ENCODE measurements at regions not wholly inside any gene's neighbourhood (a gene's known extent, or its start where the extent isn't known, plus 50 kb on each side); places are given as distances from the start of the nearest gene placed in this dataset.

DNA sequence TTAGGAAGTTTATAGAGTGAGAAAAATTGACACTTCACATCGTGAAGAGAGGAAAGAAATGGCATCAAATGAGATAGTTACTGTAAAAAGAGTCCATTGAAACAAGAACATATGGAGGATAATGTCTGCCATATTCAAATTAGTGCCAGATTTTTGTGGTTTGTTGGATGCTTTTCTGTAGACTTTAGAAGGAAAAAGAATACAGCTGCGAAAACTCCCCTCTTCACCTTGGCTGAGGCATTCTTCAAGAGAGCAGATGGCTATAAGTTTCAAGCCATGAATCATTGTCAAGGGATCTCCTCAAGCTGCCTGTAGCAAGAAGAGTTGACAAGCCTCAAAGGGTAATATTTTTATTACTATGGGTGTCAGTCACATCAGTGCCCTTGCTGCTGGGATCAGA is 507.4 kb upstream of the RAG2 start:
- intact Hi-C loops (cut with micrococcal nuclease) = no loop called here
- Histone ChIP-seq H4K20me1 (ENCODE audit: insufficient read depth, low read length) (no peaks in the 10 kb centered on the region), H3K4me2 (replicated peaks; ENCODE audit: extremely low read depth, low read length, poor library complexity, severe bottlenecking) (no peak overlapping the region), H3K27ac (ENCODE audit: low read depth in 1 of 2, low read length in 2 of 2) (no peak overlapping the region), H3K27me3 (ENCODE audit: control insufficient read depth in 2 of 2, insufficient read depth in 2 of 2, low read length in 2 of 2) (no peaks in the 10 kb centered on the region), H3K79me2 (ENCODE audit: insufficient read depth, low read length) (no peaks in the 10 kb centered on the region), H3K9me3 (replicated peaks in 1 of 2; ENCODE audit: control insufficient read depth in 1 of 2, insufficient read depth in 1 of 2, low read length in 2 of 2) (no peaks in the 10 kb centered on the region), H2AFZ (ENCODE audit: insufficient read depth, low read depth, low read length, poor library complexity, severe bottlenecking) (no peak overlapping the region), H3K4me3 (replicated peaks in 1 of 3; ENCODE audit: low read depth in 2 of 3, low read length in 3 of 3) (no peak overlapping the region), H3K4me1 (ENCODE audit: control insufficient read depth in 1 of 2, insufficient read depth in 2 of 2, low read length in 2 of 2) (no peaks in the 10 kb centered on the region), H3K36me3 (replicated peaks in 1 of 2; ENCODE audit: control insufficient read depth in 1 of 2, insufficient read depth in 2 of 2, low read length in 2 of 2) (no peaks in the 10 kb centered on the region), H3K9ac (ENCODE audit: insufficient read depth, low read length, poor library complexity, severe bottlenecking) (no peak overlapping the region)
- Mint-ChIP-seq H3K27me3 (ENCODE audit: low read depth in 3 of 3) (no peaks in the 10 kb centered on the region), H3K36me3 (no peaks in the 10 kb centered on the region), H3K27ac (no peak overlapping the region), H3K9me3 (peaks cover 0 to 1% (median 0%) of the 10 kb centered on the region in 7 donors), H3K4me1 (no peaks in the 10 kb centered on the region), H3K4me3 (no peak overlapping the region)
- DNase-seq = no peak
- no CpG with 5 or more reads among the region's 2 CpGs for WGBS (ENCODE audit: insufficient coverage)
- TF ChIP-seq CTCF (IDR thresholded peaks at IDR 0.05) = no peak

GRCh38 chr11:37104380-37104779 is 506.3 kb upstream of the RAG2 start:
- no peak overlapping the region for H3K27ac ChIP-seq (ENCODE audit: low read depth in 1 of 2, low read length in 2 of 2)
- H3K4me3 Mint-ChIP-seq = no peak overlapping the region
- H3K27ac Mint-ChIP-seq = no peak overlapping the region
- no peaks in the 10 kb centered on the region for H3K27me3 Mint-ChIP-seq (ENCODE audit: low read depth in 3 of 3)
- no peaks in the 10 kb centered on the region for H3K36me3 ChIP-seq (replicated peaks in 1 of 2; ENCODE audit: control insufficient read depth in 1 of 2, insufficient read depth in 2 of 2, low read length in 2 of 2)
- H3K9me3 ChIP-seq (replicated peaks in 1 of 2; ENCODE audit: control insufficient read depth in 1 of 2, insufficient read depth in 1 of 2, low read length in 2 of 2) = no peaks in the 10 kb centered on the region
- no peaks in the 10 kb centered on the region for H4K20me1 ChIP-seq (ENCODE audit: insufficient read depth, low read length)
- no peaks in the 10 kb centered on the region for H3K27me3 ChIP-seq (ENCODE audit: control insufficient read depth in 2 of 2, insufficient read depth in 2 of 2, low read length in 2 of 2)
- no peaks in the 10 kb centered on the region for H3K36me3 Mint-ChIP-seq
- no peak overlapping the region for H3K4me2 ChIP-seq (replicated peaks; ENCODE audit: extremely low read depth, low read length, poor library complexity, severe bottlenecking)
- no peak for DNase-seq
- no peaks in the 10 kb centered on the region for H3K79me2 ChIP-seq (ENCODE audit: insufficient read depth, low read length)
- no peak for TF ChIP-seq CTCF (IDR thresholded peaks at IDR 0.05)
- H3K9me3 Mint-ChIP-seq = peaks cover 0 to 2% (median 0%) of the 10 kb centered on the region in 7 donors
- H2AFZ ChIP-seq (ENCODE audit: insufficient read depth, low read depth, low read length, poor library complexity, severe bottlenecking) = no peak overlapping the region
- no peaks in the 10 kb centered on the region for H3K4me1 ChIP-seq (ENCODE audit: control insufficient read depth in 1 of 2, insufficient read depth in 2 of 2, low read length in 2 of 2)
- no peak overlapping the region for H3K9ac ChIP-seq (ENCODE audit: insufficient read depth, low read length, poor library complexity, severe bottlenecking)
- no peak overlapping the region for H3K4me3 ChIP-seq (replicated peaks in 1 of 3; ENCODE audit: low read depth in 2 of 3, low read length in 3 of 3)
- intact Hi-C loops (cut with micrococcal nuclease) = no loop called here
- no peaks in the 10 kb centered on the region for H3K4me1 Mint-ChIP-seq
